ENCODE measurements at regions not wholly inside any gene's neighbourhood (a gene's known extent, or its start where the extent isn't known, plus 50 kb on each side); places are given as distances from the start of the nearest gene placed in this dataset.
"Not testable (repeated sequence)": the region's sequence is repeated elsewhere in the genome, so short reads cannot be mapped to it uniquely, and the experiment has no call there.

DNA sequence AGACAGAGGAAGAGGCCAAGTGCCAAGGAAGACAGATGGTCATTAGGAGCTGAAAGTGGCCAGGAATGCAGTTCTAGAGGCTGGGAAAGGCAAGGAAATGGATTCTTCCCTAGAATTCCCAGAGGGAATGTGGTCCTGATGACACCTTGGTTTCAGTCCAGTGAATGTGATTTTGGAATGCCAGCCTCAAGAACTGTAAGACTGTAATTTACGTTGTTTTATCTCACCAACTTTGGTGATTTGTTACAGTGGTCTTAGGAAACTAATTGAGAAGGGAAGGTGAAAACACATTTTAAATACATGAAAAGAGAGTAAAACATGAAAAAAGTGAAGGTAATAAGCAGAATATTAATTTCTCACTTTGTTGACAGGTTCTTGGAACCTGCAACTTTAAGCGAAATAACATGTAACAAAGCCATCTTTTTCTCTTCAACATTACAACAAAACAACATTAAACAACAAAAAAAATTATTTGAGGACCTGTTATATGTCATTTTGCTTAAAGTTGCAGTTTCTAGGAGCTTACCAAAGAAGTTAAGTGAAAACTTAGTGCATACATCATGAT lies 370.2 kb downstream of the METTL4 start:
- DNase-seq: no peak

DNA sequence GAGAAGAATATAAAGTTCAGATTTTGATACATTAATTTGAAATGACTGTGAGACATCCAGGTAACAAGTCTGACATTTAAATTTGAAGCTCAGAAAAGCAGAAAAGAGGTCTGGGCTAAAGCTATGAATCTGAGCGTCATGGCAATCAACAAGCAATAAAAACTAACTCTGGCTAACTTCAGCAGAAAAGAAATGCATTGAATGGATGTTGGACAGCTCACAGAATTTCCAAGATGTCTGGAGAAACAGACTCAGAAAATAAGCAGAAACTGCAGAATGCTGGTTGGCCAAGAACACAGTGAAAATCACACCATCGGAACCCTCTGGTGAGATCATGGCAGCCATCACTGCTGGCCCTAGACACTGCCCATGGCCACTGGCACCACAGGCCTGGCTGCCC lies 366.6 kb downstream of the METTL4 start:
- no peak for DNase-seq

DNA sequence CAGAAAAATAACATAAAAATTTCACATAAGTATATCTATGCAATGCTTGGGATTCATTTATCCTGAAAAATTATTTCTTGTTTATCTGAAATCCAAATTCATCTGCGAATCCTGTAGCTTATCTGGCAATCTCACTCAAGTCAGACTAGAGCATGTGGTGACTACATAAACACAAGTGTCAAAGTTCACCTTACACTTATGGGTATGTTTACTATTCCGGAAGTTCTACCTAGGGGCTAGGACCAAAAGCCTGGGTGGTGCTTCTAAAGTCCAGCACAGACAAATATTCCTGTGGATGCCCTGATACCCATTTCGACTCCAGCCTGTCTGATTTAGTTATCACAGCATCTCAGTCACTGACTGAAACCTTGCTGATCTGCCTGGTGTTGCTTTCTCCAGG lies 364.0 kb downstream of the METTL4 start:
- no peak for DNase-seq

DNA sequence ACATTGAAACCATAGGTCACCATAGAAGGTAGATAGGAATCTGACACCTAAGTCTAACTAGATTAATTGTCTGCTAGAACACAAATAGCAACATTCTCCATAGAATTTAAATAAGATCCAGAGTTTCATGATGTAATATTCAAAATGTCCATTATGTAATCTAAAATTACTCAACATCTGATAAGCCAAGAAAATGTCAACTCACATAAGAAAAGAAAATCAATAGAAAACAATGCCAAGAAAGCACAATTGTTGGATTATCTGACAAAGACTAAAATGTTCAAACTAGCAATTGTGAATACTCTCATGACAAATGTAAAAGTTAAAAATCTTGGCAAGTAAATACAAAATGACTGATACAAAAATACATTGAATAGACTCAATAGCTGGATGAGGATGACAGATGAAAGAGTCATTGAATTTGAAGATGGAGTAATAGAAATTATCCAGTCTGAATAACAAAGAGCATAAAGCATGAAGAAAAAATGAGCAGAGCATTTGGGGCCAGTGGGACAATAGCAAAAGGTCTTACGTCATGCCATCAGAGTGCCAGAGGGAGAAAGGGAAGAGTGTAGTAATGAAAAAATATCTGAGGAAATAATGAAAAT lies 358.6 kb downstream of the METTL4 start:
- DNase-seq: no peak

DNA sequence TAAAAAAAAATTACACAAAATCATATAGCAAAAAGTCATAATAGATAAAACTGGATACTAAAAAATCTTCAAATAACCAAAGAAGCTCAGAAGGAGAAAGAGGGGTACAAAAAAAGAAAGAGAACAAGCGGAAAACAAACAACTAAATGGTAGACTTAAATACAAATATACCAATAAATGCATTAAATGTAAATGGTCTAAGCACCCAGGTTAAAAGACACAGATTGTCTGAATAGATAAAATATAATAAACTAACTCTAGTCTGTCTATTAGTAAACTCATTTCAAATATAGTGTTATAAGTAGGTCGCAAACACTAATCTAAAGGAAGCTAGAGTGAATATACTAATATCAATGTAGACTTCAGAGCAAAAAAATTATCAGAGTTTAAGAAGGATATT lies 357.4 kb downstream of the METTL4 start:
- no peak for DNase-seq

DNA sequence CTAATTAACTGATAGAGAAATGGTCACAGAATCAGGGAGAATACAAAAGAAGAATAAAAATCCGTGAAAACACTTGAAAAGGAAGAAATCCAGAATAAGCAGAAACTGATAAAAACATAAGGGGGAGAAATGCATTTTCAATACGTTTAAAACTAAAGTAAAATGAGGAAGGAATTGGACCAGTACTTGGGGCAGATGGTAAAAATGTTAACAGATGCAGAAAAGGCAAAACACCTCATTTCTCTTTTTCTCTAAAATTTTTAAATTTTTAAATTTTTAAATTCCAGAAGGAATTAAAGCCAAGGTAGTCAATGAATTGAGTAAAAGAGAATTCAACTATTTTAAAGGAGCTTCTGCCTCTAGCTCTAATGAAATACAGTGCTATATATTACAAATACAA lies 353.9 kb downstream of the METTL4 start:
- no peak for DNase-seq

DNA sequence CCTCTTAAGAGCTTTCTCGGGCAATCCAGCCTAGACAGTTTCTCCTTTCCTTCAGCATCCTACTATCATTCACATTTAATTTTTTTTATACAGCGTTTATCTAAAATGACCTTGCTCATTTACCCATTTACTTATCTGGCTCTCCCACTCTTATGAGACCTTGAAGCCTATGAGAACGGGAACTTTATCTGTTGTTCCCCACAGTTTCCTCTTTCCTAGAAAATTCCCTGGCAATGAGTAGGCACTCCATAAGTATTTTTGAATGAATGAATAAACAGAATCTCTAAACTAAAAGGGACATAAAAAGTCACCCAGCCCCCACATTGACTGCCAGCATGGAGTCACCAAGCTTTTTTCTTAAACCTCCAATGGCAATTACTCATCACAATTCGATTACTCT lies 353.2 kb downstream of the METTL4 start:
- no peak for DNase-seq

DNA sequence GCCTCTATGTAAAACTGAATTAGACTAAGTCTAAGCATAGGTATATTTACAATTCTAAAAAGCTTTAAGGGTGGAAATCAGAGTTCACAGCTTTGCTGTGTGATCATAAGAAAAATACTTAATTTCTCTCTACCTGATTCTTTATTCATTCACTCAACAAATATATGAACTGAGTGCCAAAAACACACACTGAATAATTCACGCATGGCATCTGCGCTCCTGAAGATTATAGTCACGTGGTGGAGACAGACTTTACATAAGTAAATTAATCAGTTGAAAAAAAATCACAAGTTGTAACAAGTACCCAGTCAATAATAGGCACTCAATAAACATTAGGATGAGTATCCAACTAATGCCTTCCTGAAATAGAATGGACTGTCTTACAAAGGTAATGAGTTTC lies 351.6 kb downstream of the METTL4 start:
- DNase-seq: no peak

DNA sequence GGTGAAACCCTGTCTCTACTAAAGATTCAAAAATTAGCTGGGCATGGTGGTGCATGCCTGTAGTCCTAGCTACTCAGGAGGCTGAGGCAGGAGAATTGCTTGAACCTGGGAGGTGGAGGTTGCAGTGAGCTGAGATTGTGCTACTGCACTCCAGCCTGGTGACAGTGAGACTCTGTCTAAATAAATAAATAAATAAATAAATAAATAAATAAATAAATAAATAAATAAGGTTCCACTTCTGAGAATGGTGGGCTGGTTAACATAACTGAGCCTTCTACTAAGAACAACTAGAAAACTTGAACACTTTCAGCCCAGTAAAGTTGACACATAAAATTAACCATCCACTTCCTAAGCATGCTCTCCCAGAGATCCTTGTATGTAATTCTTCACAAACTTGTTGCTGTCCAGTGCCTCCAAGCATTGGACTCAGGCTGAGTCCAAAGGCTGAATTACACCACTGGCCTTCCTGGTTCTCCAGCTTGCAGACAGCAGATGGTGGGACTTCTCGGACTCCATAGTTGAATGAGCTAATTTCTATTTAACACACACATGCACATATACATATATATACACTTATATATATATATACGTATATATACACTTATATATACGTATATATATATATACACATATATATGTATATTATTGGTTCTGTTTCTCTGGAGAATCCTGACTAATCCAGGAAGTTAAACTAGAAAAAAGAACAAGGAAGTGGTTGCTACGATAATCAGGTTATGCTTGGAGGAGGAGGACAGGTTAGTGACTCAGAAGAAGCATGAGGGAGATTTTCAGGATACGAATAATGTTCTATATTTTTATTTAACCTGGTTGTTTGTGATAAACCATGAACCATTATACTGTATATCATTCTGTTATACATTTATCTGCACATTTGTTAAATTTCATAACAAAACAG lies 348.8 kb downstream of the METTL4 start:
- DNase-seq: no peak

DNA sequence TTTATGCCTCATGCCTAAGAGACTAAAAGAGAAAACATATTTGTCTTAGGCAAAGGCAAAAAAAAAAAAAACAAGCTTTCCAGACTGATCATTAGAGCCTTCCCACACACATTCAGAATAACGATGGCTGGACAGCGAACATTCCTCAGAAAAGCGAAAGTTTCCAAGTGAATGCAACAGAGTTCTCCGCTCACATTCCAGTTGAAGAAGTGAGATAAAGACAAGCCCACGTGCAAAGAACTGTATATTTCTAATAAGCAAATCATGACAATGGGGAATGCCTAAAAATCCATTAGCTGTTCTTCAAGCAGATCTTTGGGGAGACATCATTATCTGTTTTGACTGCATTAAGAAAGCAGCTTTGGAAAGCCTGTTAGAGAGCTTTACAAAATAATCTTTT lies 347.9 kb downstream of the METTL4 start:
- DNase-seq: peak; percentile 47

DNA sequence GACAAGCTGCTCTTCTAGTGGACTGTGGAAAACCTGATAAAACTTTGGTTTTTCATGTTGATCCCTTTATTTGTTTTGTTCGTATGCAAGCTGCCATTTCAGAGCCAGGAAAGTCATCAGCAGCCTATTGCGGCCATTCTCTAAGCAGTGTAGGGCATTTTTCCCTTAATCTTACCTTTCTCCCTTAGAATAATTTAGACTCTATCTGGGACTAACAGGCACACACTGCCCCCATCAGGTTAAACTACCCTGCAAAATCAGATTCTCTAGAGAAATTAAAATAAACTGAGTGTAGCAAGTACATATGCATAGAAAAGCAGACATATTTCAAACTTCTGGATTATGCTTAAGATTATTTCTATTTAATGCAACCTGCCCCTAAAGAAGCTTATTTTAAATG lies 347.5 kb downstream of the METTL4 start:
- DNase-seq: peak; percentile 76

DNA sequence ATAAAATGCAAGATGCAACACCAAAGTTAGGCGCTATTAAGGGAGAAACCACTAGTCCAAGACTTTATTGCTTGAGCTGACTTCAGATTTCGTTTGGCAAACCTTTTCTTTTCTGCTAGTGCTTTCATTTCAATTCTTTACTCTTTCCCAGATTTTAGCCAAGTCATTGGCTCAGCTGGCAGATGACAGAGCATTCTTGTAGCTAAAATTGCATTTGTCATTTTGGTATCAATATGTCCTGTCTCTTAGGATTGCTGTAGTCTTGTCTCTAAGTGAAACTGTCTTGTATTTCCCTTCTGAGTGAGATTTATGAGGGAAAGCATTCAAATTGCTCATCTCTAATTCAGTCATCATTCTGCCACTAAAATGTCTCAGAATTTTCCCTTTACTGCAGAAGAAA lies 335.1 kb downstream of the METTL4 start:
- no peak for DNase-seq

DNA sequence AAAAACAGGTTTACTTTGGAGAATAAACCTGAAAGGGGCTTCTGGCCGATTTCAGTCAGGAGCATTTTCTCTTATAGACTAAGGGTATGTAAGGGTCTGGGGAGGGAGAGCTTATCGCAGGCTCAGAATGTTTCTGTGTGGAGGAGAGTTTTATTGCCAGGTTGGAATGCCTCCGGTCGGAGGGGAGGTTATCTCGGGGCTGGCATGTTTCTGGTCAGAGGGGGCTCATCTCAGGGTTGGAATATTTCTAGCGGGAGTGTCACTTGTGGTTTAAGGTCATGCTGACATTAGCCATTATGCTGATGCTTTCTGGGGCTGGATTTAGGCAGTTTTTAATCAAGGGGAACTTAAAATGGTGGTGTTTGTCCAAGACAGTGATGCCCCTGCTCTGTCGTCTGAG lies 333.6 kb downstream of the METTL4 start:
- DNase-seq: no peak

DNA sequence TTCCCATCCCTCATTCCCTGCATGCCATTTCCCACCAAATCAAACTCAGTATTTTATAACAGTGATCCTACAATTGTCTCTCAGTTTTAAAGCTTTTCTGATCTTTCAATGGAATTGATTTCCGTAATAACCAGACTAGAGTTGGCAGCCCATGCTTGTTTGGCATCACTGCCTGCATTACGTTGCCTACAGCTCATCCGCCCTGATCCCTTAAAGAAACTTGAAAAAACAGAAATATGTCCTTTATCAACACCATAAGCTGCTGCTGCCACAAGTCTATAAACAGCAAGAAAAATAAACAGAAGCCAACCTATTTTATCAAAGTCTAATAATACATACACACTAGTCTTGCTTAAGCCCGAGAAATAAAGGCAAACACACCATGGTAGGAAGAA lies 331.0 kb downstream of the METTL4 start:
- DNase-seq: no peak

DNA sequence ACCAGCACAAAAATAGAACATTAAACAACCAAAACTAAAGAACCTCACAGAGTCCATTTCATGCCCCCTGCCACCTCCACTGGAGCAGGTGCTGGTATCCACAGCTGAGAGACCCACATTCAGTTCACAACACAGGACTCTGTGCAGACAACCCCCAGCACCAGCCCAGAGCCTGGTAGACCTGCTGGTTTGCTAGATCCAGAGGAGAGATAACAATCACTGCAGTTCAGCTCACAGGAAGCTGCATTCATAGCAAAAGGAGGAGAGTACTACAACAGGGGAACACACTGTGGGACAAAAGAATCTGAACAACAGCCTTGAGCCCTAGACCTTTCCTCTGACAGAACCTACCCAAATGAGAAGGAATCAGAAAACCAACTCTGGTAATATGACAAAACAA lies 326.7 kb downstream of the METTL4 start:
- no peak for DNase-seq

DNA sequence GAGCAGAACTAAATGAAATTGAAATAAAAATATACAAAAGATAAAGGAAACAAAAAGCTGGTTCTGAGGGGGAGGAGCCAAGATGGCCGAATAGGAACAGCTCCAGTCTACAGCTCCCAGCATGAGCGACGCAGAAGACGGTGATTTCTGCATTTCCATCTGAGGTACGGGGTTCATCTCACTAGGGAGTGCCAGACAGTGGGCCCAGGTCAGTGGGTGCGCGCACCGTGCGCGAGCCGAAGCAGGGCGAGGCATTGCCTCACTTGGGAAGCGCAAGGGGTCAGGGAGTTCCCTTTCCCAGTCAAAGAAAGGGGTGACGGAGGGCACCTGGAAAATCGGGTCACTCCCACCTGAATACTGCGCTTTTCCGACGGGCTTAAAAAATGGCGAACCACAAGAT lies 324.2 kb downstream of the METTL4 start:
- not testable (repeated sequence) for DNase-seq

DNA sequence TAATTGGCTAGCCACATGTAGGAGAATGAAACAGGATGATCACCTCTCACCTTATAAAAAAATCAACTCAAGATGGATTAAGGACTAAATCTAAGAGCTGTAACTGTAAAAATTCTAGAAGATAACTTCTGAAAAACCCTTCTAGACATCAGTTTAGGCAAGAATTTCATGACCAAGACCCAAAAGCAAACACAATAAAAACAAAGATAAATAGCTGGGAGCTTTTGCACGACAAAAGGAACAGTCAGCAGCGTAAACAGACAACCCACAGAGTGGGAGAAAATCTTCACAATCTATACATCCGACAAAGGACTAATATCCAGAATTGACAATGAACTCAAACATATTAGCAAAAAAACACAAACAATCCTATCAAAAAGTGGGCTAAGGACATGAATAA lies 316.3 kb downstream of the METTL4 start:
- DNase-seq: no peak

DNA sequence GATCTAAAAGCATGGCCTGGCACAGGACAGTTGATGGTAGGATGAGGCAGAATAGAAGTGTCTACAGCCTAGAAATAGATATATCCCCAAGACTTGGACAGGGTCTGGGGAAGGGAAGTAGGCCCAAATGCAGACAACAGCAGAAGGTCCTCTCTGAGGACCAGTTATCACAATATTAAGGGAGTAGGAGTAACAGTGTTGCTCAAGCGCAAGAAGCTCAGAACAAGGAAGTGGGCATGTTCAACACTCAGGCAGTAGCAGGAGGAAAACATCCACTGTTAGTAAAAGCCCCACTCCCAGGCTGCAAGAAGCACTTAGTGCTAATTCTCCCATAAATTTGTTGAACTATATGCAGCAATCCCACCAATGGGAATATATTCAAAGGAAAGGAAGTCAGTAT lies 314.7 kb downstream of the METTL4 start:
- DNase-seq: no peak

DNA sequence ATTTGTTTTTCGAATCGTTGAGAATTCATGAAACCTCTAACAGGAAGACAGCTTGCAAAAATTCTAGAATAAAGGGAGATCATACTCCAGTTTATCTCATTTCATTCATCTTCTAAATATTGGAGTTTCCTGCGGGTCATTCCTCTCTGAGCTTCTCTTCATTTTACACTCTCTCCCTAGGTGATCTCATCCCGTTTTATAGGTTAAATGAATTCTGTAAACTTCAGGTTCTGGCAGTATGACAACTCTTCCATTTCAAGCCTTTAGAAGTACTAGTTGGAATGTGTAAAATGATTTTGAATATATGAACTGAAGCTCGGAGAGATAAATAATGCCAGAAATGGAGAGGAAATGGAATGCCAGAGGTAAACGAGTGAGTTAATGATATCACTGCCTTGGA lies 312.4 kb downstream of the METTL4 start:
- DNase-seq: no peak

DNA sequence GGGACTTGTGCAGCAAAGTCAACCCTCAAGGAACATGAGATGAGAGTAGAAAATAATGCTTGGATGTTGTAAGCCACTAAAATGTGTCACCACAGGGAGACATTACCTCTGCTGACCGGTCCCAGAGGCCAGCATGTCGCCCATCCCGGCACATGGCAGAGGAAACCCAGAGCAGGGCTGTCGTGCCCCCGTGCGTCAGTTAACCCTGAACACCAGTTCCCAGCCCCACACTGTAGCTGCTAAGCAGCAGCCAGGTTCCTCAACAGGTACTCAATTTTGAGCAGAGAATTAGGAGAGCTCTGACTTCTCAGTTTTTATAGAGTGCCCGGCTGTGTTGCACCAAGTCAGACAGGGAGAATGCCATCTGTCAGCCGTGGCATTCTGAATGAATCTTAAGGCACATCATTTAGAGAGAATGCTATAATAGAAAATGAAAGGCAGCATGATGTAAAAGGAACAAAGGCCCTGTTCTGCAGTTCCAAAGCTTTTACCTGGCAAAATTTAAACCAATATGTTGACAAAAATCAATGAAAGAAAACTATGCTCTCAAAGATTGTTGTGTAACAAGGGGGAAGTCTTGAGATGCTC lies 307.9 kb downstream of the METTL4 start:
- no peak for DNase-seq

DNA sequence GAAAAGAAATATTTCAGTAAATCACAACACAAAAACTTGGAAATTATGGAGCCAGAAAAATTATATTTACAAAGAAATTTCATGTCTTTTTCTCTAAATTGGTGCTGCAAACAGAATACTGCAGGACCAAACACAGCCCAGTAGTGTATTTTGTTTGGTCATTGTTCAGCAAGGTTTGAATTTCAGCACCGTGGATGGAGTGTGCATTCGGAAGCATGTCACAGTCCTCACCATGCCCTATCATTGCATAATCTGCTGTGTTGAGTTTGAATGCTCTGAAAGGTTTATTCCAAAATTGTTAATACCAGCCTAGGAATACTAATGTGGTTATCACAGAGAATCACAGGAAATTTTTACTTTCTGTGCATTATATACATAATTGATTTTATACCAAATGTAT lies 296.7 kb downstream of the METTL4 start:
- DNase-seq: no peak

DNA sequence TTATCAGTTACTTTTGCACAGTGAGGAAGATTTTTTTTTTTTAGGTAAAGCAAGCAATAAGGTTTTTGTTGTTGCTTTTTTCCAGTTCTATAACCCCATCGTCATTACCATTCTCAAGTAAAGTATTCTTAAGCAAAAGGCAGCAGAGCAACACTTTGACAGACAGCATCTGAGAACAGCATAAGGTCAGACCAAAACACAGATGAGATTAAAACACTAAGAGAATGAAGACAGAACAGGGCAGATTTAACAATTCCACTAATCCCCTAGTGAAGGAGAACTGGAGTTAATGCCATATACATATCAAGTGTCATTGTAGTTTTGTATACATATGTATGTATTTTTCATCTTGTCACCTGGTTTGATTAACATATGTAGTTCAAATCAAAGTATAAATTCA lies 290.2 kb downstream of the METTL4 start:
- no peak for DNase-seq

DNA sequence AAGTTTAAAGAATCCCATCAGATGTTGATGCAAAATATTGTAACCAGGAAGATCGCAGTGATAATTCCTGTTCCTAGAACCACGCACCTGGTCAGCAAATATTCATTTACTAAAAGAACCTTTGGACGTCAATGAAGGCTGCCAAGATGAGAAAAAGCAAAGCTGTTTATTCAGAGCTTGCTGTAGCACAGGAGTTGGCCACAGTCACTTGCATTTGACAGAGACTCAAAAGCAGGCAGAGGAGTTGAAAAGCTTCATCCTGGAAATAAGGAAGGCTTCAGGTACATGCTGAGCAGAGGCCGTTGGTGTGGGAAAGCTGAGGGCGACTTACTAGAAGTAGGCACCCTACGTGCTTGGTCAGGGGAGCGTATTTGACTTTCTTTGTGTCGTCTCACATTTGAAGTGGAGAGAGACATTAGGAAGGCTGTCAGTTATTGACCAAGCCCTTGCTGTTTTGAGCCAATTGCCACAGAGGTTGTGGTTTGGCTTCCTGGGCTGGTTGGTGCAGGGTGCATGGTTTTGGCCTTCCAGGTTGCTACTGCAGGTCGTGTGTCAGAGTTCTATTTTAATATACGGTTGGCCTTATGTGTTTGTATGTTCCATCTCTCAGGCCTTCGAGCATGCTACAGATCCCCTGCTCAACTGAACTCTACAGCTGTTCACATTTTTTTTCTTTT lies 289.6 kb downstream of the METTL4 start:
- DNase-seq: no peak

All from eye (tissue), 1 donor.